ENCODE measurements at regions not wholly inside any gene's neighbourhood (a gene's known extent, or its start where the extent isn't known, plus 50 kb on each side); places are given as distances from the start of the nearest gene placed in this dataset.
A peak's percentile ranks its signal among the peaks of the same experiment; 100 is the strongest.

DNA sequence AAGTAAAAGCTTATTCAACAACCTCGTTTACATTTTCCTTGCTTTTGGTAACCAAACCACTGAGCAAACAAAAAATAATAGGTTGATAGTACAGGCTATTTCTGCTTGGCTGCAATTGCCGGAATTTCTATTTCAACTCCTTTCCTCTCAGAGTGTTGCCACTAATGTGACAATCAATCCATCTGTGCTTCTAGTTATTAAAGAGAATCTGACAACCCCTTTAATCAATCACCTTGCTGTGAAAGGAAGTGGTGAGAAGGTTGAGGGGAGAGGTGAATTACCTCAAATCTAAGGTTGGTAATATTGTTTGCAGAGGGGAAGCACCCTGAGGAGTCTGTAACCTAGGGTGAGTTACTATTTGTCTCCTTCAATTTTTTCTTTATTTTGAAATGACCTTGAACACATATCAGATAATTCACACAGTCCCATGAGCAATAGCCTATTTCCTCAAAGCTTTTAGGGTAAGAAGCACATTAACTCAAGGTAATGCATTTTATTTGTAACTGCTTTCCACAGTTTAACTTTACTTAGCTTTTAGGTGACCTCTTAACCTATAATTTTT lies 603.4 kb downstream of the MMUT start:
- DNase-seq (no peak), ATAC-seq (ENCODE audit: low FRiP score in 2 of 2) (no peak)
- Histone ChIP-seq H3K4me1 (no peaks in the 10 kb centered on the region), H3K36me3 (no peaks in the 10 kb centered on the region), H3K4me3 (no peak overlapping the region), H3K27ac (no peak overlapping the region), H3K9me3 (peaks cover 0 to 9% (median 0%) of the 10 kb centered on the region in 4 donors), H3K27me3 (no peaks in the 10 kb centered on the region)
- 45 to 51% methylated on average over 2 of the region's 2 CpGs for WGBS, 2 donors
- TF ChIP-seq EP300 (IDR thresholded peaks at IDR 0.05) (no peak), POLR2A (IDR thresholded peaks at IDR 0.05) (no peak)

DNA sequence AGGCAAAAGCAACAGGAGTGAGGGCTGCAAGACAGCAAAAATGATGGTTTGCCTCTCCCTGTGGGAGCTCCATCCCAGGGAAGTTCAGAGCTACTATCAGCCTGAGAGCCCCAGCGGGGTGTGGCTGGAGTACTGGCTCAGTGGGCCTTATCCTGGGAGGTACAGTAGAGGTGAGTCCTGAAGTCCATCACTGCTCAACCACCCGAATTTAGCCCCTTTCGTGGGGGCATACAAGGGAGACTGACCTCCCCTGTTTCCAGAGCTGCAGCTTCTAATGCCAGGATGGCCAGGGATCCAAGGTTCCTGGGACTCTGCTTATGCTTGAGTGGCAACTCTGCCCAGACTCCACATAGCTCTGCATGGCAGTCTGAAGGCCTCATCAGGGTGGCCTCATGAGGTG lies 617.8 kb downstream of the MMUT start:
- TF ChIP-seq POLR2A (IDR thresholded peaks at IDR 0.05): no peak
- TF ChIP-seq POLR2AphosphoS5 (IDR thresholded peaks at IDR 0.05): no peak
- TF ChIP-seq, protein P1, sequence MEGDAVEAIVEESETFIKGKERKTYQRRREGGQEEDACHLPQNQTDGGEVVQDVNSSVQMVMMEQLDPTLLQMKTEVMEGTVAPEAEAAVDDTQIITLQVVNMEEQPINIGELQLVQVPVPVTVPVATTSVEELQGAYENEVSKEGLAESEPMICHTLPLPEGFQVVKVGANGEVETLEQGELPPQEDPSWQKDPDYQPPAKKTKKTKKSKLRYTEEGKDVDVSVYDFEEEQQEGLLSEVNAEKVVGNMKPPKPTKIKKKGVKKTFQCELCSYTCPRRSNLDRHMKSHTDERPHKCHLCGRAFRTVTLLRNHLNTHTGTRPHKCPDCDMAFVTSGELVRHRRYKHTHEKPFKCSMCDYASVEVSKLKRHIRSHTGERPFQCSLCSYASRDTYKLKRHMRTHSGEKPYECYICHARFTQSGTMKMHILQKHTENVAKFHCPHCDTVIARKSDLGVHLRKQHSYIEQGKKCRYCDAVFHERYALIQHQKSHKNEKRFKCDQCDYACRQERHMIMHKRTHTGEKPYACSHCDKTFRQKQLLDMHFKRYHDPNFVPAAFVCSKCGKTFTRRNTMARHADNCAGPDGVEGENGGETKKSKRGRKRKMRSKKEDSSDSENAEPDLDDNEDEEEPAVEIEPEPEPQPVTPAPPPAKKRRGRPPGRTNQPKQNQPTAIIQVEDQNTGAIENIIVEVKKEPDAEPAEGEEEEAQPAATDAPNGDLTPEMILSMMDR (IDR thresholded peaks at IDR 0.05): no peak
- no peak for TF ChIP-seq EP300 (IDR thresholded peaks at IDR 0.05)
- no peaks in the 10 kb centered on the region for H3K36me3 ChIP-seq
- H3K4me1 ChIP-seq: no peaks in the 10 kb centered on the region
- H3K9me3 ChIP-seq: peaks cover 0 to 23% (median 11%) of the 10 kb centered on the region in 4 donors
- no peak overlapping the region for H3K4me3 ChIP-seq
- H3K27me3 ChIP-seq: no peaks in the 10 kb centered on the region
- WGBS, 2 donors: 58% methylated on average over 2 of the region's 3 CpGs; no CpG with 5 or more reads in 1 of the 2 donors
- DNase-seq (no peak), ATAC-seq (ENCODE audit: low FRiP score in 2 of 2) (peak; percentile 34 to 53)
- no peak overlapping the region for H3K27ac ChIP-seq

DNA sequence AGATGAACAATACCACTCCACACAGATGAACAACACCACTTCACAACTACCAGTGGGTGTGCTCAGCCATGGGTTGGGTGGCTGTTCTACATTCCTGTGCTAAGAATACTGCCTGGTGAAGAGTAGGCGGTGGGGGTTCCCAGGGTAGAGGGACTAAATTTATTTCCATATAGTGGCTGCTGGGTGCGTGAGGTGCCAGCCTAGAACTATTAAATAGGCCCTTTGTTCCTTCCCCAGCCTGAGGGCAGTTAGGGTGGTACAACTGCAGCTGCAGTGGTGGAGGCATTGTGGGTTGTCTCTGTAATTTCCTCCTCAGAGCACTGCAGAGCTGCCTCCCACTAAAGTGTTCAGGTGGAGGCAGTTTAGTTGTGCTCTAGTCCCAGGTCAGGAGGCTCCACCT lies 618.4 kb downstream of the MMUT start:
- no peak for TF ChIP-seq POLR2AphosphoS5 (IDR thresholded peaks at IDR 0.05)
- H3K4me1 ChIP-seq: no peaks in the 10 kb centered on the region
- no peak overlapping the region for H3K27ac ChIP-seq
- H3K9me3 ChIP-seq: peaks cover 0 to 25% (median 11%) of the 10 kb centered on the region in 4 donors
- no peak overlapping the region for H3K4me3 ChIP-seq
- H3K27me3 ChIP-seq: no peaks in the 10 kb centered on the region
- no peak for ATAC-seq (ENCODE audit: low FRiP score in 2 of 2)
- WGBS, 2 donors: 100% methylated on average over 1 to 2 of the region's 2 CpGs
- H3K36me3 ChIP-seq: no peaks in the 10 kb centered on the region
- DNase-seq: no peak

DNA sequence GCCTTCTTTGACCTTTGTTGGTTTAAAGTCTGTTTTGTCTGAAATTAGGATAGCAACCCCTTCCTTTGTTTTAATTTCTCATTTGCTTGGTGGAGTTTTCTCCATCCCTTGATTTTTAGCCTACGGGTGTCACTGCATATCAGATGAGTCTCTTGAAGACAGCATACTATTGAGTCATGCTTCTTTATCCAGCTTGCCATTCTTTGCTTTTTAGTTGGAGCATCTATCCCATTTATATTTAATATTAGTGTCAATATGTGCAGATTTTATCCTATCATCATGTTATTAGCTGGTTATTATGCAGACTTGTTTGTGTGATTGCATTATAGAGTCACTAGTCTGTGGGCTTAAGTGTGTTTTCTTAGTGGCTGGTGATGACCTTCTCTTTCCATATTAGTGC lies 622.2 kb downstream of the MMUT start:
- Histone ChIP-seq H3K36me3 (no peaks in the 10 kb centered on the region), H3K27ac (no peak overlapping the region), H3K9me3 (peaks cover 0 to 25% (median 11%) of the 10 kb centered on the region in 4 donors), H3K4me3 (no peak overlapping the region), H3K27me3 (no peaks in the 10 kb centered on the region), H3K4me1 (no peaks in the 10 kb centered on the region)
- TF ChIP-seq, protein P1 (IDR thresholded peaks at IDR 0.05): no peak
- no peak for TF ChIP-seq EP300 (IDR thresholded peaks at IDR 0.05)
- no peak for TF ChIP-seq POLR2A (IDR thresholded peaks at IDR 0.05)
- no peak for TF ChIP-seq POLR2AphosphoS5 (IDR thresholded peaks at IDR 0.05)
- ATAC-seq (ENCODE audit: low FRiP score in 2 of 2) (no peak), DNase-seq (no peak)
- WGBS, 2 donors: 83 to 95% methylated on average over 1 of the region's 1 CpG

DNA sequence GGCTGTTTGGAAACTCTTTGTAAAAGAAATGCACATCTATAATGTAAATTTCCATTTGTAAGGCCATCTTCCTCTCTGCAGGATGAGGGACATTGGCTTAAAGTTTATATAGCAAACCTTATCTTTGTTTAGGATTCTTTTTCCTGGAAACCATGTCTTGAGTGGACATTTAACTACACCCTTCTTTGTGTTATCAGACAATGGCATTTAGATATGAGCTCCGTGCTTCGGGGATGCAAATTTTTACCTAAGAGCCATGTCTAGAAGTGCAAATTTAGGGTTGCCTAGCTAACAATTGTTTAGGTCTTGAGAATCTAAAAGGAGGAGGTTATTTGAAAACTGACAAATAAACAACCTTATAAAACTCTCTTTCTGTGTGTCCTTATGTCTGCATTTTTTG lies 623.8 kb downstream of the MMUT start:
- no peak for ATAC-seq (ENCODE audit: low FRiP score in 2 of 2)
- H3K4me3 ChIP-seq: no peak overlapping the region
- no peaks in the 10 kb centered on the region for H3K27me3 ChIP-seq
- 18 to 29% methylated on average over 2 of the region's 2 CpGs for whole genome bisulfite sequencing, 2 donors
- DNase-seq: no peak
- TF ChIP-seq EP300 (IDR thresholded peaks at IDR 0.05) (no peak), POLR2A (IDR thresholded peaks at IDR 0.05) (no peak), POLR2AphosphoS5 (IDR thresholded peaks at IDR 0.05) (no peak)
- TF ChIP-seq, protein P1 (IDR thresholded peaks at IDR 0.05): no peak
- H3K9me3 ChIP-seq: peaks cover 0 to 25% (median 9%) of the 10 kb centered on the region in 4 donors
- no peaks in the 10 kb centered on the region for H3K36me3 ChIP-seq
- no peaks in the 10 kb centered on the region for H3K4me1 ChIP-seq
- no peak overlapping the region for H3K27ac ChIP-seq

DNA sequence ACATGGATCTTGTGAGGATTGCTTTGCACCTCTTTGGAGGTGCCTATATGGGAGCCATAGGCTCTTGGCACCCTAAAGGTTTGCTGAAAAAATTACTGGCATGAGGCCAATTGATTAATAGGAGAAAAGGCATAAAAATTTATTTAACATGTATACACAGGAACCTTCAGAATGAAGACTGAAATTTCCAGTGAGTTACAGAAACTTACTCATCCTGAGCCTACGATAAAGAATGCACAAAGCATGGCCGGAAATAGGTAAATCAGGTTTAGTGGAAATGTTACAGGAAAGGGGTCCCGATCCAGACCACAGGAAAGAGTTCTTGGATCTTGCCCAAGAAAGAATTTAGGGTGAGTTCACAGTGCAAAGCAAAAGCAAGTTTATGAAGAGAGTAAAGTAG lies 625.3 kb downstream of the MMUT start:
- H3K4me1 ChIP-seq: no peaks in the 10 kb centered on the region
- WGBS, 2 donors: 74 to 78% methylated on average over 3 of the region's 3 CpGs
- H3K36me3 ChIP-seq: no peaks in the 10 kb centered on the region
- H3K27ac ChIP-seq: no peak overlapping the region
- H3K4me3 ChIP-seq: no peak overlapping the region
- H3K9me3 ChIP-seq: peaks cover 0 to 25% (median 9%) of the 10 kb centered on the region in 4 donors
- TF ChIP-seq POLR2AphosphoS5 (IDR thresholded peaks at IDR 0.05) (no peak), EP300 (IDR thresholded peaks at IDR 0.05) (no peak), POLR2A (IDR thresholded peaks at IDR 0.05) (no peak)
- TF ChIP-seq, protein P1 (IDR thresholded peaks at IDR 0.05): no peak
- no peaks in the 10 kb centered on the region for H3K27me3 ChIP-seq
- DNase-seq: no peak
- no peak for ATAC-seq (ENCODE audit: low FRiP score in 2 of 2)
